SK-N-SH (cell line): ENCODE measurements at regions not wholly inside any gene's neighbourhood (a gene's known extent, or its start where the extent isn't known, plus 50 kb on each side); places are given as distances from the start of the nearest gene placed in this dataset.

Source experiments
- CTCF ChIA-PET: fragments of 300-600, 350-600 bp; formaldehyde crosslinking; extraction: SDS; loops from one replicate; lab custom pipeline; 2021; lab: Yijun Ruan, JAX
- POLR2A ChIA-PET: fragments of 350-600 bp; sonication (Branson Sonifier 250); formaldehyde crosslinking; extraction: SDS; loops from one replicate; lab custom pipeline; 2020; ENCODE audit warnings: antibody characterized with exemption, inconsistent platforms; lab: Yijun Ruan, JAX
- DNase-seq: peaks from one replicate; pipeline ENCODE4 v3.0.0; 2012
- H2AFZ ChIP-seq: fragments of 200-600 bp; sonication (generic); 2 replicates; pipeline ENCODE4 v1.8.1; 2016; ENCODE audit warnings: antibody characterized with exemption, mild to moderate bottlenecking, low read depth
- H3F3A ChIP-seq: fragments of 200-600 bp; sonication (generic); replicated peaks from 2 replicates; pipeline ENCODE3; 2016; ENCODE audit warnings: antibody characterized with exemption, mild to moderate bottlenecking; ENCODE audit not compliant: insufficient read depth
- H3K27ac ChIP-seq, 2 experiments: fragments of 200-500 bp in 1 of 2; fragments of 200-600 bp in 1 of 2; sonication (Bioruptor generic) in 1 of 2; sonication (generic), shearing (Covaris generic) in 1 of 2; 2 replicates each; pipeline versions ENCODE4 v1.5.1 to v1.6.1; 2014 to 2016; ENCODE audit warnings: low read depth in 2 of 2, inconsistent platforms in 1 of 2, low read length in 1 of 2, mild to moderate bottlenecking in 1 of 2, mixed read lengths in 1 of 2
- H3K27me3 ChIP-seq: fragments of 200-600 bp; sonication (generic), shearing (Covaris generic); 2 replicates; pipeline ENCODE4 v1.6.1; 2016; ENCODE audit warnings: mixed run types; ENCODE audit not compliant: insufficient read depth
- H3K36me3 ChIP-seq, 2 experiments: fragments of 200-500 bp in 1 of 2; fragments of 200-600 bp in 1 of 2; sonication (Bioruptor generic) in 1 of 2; sonication (generic) in 1 of 2; replicated peaks in 1 of 2; 2 replicates each; pipeline versions ENCODE3 to v1.5.1; 2014 to 2016; ENCODE audit warnings: low read length in 1 of 2, mild to moderate bottlenecking in 1 of 2; ENCODE audit not compliant: insufficient read depth in 2 of 2, control insufficient read depth in 1 of 2
- H3K4me1 ChIP-seq, 2 experiments: fragments of 200-500 bp in 1 of 2; fragments of 200-600 bp in 1 of 2; sonication (Bioruptor generic) in 1 of 2; sonication (generic), shearing (Covaris generic) in 1 of 2; 2 replicates each; pipeline versions ENCODE4 v1.5.1 to v1.6.1; 2014 to 2016; ENCODE audit warnings: low read depth in 1 of 2, low read length in 1 of 2, mixed run types in 1 of 2; ENCODE audit not compliant: insufficient read depth in 2 of 2, control insufficient read depth in 1 of 2
- H3K4me2 ChIP-seq: fragments of 200-600 bp; sonication (generic), shearing (Covaris generic); 2 replicates; pipeline ENCODE4 v1.6.1; 2017; ENCODE audit warnings: mixed run types
- H3K4me3 ChIP-seq, 2 experiments: fragments of 200-500 bp in 1 of 2; fragments of 200-600 bp in 1 of 2; sonication (Bioruptor generic) in 1 of 2; sonication (generic), shearing (Covaris generic) in 1 of 2; 2 replicates each; pipeline versions ENCODE4 v1.5.1 to v1.8.1; 2014 to 2016; ENCODE audit warnings: low read depth in 2 of 2, inconsistent platforms in 1 of 2, low read length in 1 of 2, mild to moderate bottlenecking in 1 of 2, mixed read lengths in 1 of 2, moderate library complexity in 1 of 2
- H3K79me2 ChIP-seq: fragments of 200-600 bp; sonication (generic); 2 replicates; pipeline ENCODE4 v1.8.1; 2017; ENCODE audit warnings: mild to moderate bottlenecking; ENCODE audit not compliant: insufficient read depth
- H3K9ac ChIP-seq: fragments of 200-600 bp; sonication (generic); 2 replicates; pipeline ENCODE4 v1.6.1; 2017; ENCODE audit warnings: mixed run types
- H3K9me2 ChIP-seq: fragments of 200-600 bp; sonication (generic); 2 replicates; pipeline ENCODE4 v1.6.1; 2017; ENCODE audit warnings: mixed run types
- H3K9me3 ChIP-seq: fragments of 200-600 bp; sonication (generic); 2 replicates; pipeline ENCODE4 v1.6.1; 2017; ENCODE audit warnings: mixed run types, mild to moderate bottlenecking, moderate library complexity
- H4K20me1 ChIP-seq: fragments of 200-600 bp; sonication (generic); 2 replicates; pipeline ENCODE4 v1.6.1; 2017; ENCODE audit warnings: mild to moderate bottlenecking, mixed run types; ENCODE audit not compliant: insufficient read depth
- ELF1 ChIP-seq: IDR thresholded peaks from 2 replicates; pipeline ENCODE4 v1.4.0; 2012
- EZH2phosphoT487 ChIP-seq: fragments of 200-600 bp; sonication (generic); IDR thresholded peaks from 2 replicates; pipeline ENCODE4 v1.6.1; 2017; ENCODE audit warnings: low read depth, mixed run types, mild to moderate bottlenecking, antibody characterized with exemption, moderate library complexity, borderline replicate concordance
- FOSL2 ChIP-seq: IDR thresholded peaks from 2 replicates; pipeline ENCODE4 v1.4.0; 2012; ENCODE audit warnings: low read depth, mild to moderate bottlenecking, moderate library complexity, borderline replicate concordance
- FOXJ3 ChIP-seq: sonication (generic); formaldehyde crosslinking; IDR thresholded peaks from 2 replicates; pipeline ENCODE4 v1.5.1; 2020; ENCODE audit warnings: mild to moderate bottlenecking, missing genetic modification reagents
- FOXM1 ChIP-seq: IDR thresholded peaks from 2 replicates; pipeline ENCODE4 v1.4.0; 2012; ENCODE audit warnings: low read depth, mild to moderate bottlenecking
- GABPA ChIP-seq: IDR thresholded peaks from 2 replicates; pipeline ENCODE4 v1.4.0; 2012; ENCODE audit warnings: low read depth, mild to moderate bottlenecking
- GATA2 ChIP-seq: sonication (generic); formaldehyde crosslinking; IDR thresholded peaks from 2 replicates; pipeline ENCODE4 v1.5.0; 2020; ENCODE audit warnings: mild to moderate bottlenecking, missing genetic modification reagents
- JUND ChIP-seq: IDR thresholded peaks from 2 replicates; pipeline ENCODE4 v1.4.0; 2012
- MEF2A ChIP-seq: IDR thresholded peaks from 2 replicates; pipeline ENCODE4 v1.4.0; 2012; ENCODE audit warnings: low read depth, borderline replicate concordance
- NRF1 ChIP-seq: IDR thresholded peaks from 2 replicates; pipeline ENCODE4 v1.6.1; 2012; ENCODE audit warnings: low read depth, mild to moderate bottlenecking, low read length
- PBX3 ChIP-seq: IDR thresholded peaks from 2 replicates; pipeline ENCODE4; 2012
- POLR2AphosphoS5 ChIP-seq: IDR thresholded peaks from 2 replicates; pipeline ENCODE4 v1.6.1; 2012; ENCODE audit warnings: low read depth, low read length
- RCOR1 ChIP-seq: fragments of 150-350 bp; IDR thresholded peaks from 2 replicates; pipeline ENCODE4 v1.6.1; 2017; ENCODE audit warnings: antibody characterized with exemption, low read length
- RFX5 ChIP-seq: IDR thresholded peaks from 2 replicates; pipeline ENCODE4 v1.6.1; 2012; ENCODE audit warnings: mild to moderate bottlenecking, improper control_type of control experiment, low read length
- RXRA ChIP-seq: IDR thresholded peaks from 2 replicates; pipeline ENCODE4 v1.4.0; 2012; ENCODE audit warnings: low read depth, mild to moderate bottlenecking, borderline replicate concordance
- SIN3A ChIP-seq: IDR thresholded peaks from 2 replicates; pipeline ENCODE4 v1.6.1; 2012; ENCODE audit warnings: low read depth, mild to moderate bottlenecking, low read length, moderate library complexity, borderline replicate concordance
- SMC3 ChIP-seq: IDR thresholded peaks from 2 replicates; pipeline ENCODE4 v1.6.1; 2012; ENCODE audit warnings: low read depth, low read length, improper control_type of control experiment
- TAF1 ChIP-seq: IDR thresholded peaks from 2 replicates; pipeline ENCODE4 v1.6.1; 2012; ENCODE audit warnings: low read depth, mild to moderate bottlenecking, low read length, moderate library complexity, borderline replicate concordance
- TCF12 ChIP-seq: IDR thresholded peaks from 2 replicates; pipeline ENCODE4 v1.4.0; 2012
- USF1 ChIP-seq: IDR thresholded peaks from 2 replicates; pipeline ENCODE4 v1.4.0; 2012; ENCODE audit warnings: low read depth, borderline replicate concordance
- YY1 ChIP-seq: IDR thresholded peaks from 2 replicates; pipeline ENCODE4 v1.4.0; 2012; ENCODE audit warnings: low read depth, mild to moderate bottlenecking
- WGBS: methylation state at CpG from one replicate; pipeline ENCODE4 v1.1.6; 2017; ENCODE audit warnings: low lambda C conversion rate; 5-methylcytosine and 5-hydroxymethylcytosine counted together
- TF ChIP-seq, protein P1 (sequence below): fragments of 200-600 bp; sonication (generic); IDR thresholded peaks from 2 replicates; pipeline ENCODE4 v1.6.1; 2017; ENCODE audit warnings: antibody characterized with exemption, mild to moderate bottlenecking, moderate library complexity
- TF ChIP-seq, protein P2 (sequence below): fragments of 150-350 bp; IDR thresholded peaks from 2 replicates; pipeline ENCODE4 v1.6.1; 2016; ENCODE audit warnings: mild to moderate bottlenecking, low read depth, low read length

DNA sequence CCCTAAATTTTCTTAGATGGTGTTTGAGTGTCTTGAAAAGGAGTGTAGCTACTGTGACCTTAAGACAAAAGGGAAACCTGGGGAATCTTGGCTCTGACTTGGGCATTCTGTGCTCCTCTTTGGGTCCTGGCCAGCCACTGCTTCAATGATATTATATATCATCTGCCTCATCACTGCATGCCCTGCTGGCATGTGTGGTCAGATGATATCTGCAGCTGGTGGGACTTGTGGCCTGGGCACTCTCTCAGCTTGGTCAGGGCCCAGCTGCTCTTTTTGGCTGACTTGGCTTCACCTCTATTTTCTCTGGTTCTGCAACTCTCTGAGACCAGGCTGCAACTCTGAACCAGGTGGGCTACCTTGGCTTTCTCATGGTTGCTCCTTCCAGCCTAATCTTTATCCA, 446.1 kb upstream of the RARB start:
- ChIA-PET POLR2A (no interaction called here), CTCF (no interaction called here)
- H3F3A ChIP-seq: no peaks in the 10 kb centered on the region
- no peaks in the 10 kb centered on the region for H3K9me3 ChIP-seq
- H3K4me2 ChIP-seq: no peak overlapping the region
- no peak overlapping the region for H2AFZ ChIP-seq
- H4K20me1 ChIP-seq: no peaks in the 10 kb centered on the region
- H3K79me2 ChIP-seq: no peaks in the 10 kb centered on the region
- DNase-seq: no peak
- no peak for TF ChIP-seq TAF1
- TF ChIP-seq USF1: no peak
- no peak for TF ChIP-seq PBX3
- TF ChIP-seq ELF1: no peak
- TF ChIP-seq TCF12: no peak
- no peak for TF ChIP-seq RFX5
- no peak for TF ChIP-seq GABPA
- no peak for TF ChIP-seq RXRA
- TF ChIP-seq SIN3A: no peak
- TF ChIP-seq, protein P1, sequence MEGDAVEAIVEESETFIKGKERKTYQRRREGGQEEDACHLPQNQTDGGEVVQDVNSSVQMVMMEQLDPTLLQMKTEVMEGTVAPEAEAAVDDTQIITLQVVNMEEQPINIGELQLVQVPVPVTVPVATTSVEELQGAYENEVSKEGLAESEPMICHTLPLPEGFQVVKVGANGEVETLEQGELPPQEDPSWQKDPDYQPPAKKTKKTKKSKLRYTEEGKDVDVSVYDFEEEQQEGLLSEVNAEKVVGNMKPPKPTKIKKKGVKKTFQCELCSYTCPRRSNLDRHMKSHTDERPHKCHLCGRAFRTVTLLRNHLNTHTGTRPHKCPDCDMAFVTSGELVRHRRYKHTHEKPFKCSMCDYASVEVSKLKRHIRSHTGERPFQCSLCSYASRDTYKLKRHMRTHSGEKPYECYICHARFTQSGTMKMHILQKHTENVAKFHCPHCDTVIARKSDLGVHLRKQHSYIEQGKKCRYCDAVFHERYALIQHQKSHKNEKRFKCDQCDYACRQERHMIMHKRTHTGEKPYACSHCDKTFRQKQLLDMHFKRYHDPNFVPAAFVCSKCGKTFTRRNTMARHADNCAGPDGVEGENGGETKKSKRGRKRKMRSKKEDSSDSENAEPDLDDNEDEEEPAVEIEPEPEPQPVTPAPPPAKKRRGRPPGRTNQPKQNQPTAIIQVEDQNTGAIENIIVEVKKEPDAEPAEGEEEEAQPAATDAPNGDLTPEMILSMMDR: no peak
- TF ChIP-seq, protein P2, sequence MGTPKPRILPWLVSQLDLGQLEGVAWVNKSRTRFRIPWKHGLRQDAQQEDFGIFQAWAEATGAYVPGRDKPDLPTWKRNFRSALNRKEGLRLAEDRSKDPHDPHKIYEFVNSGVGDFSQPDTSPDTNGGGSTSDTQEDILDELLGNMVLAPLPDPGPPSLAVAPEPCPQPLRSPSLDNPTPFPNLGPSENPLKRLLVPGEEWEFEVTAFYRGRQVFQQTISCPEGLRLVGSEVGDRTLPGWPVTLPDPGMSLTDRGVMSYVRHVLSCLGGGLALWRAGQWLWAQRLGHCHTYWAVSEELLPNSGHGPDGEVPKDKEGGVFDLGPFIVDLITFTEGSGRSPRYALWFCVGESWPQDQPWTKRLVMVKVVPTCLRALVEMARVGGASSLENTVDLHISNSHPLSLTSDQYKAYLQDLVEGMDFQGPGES: no peak
- TF ChIP-seq FOSL2: no peak
- H3K27me3 ChIP-seq: no peaks in the 10 kb centered on the region
- no peak overlapping the region for H3K9ac ChIP-seq
- no peaks in the 10 kb centered on the region for H3K36me3 ChIP-seq
- no peak overlapping the region for H3K27ac ChIP-seq
- H3K9me2 ChIP-seq: no peaks in the 10 kb centered on the region
- peaks cover 0 to 5% of the 10 kb centered on the region in 2 experiments; a peak in 2 of 4 replicates for H3K4me1 ChIP-seq
- H3K4me3 ChIP-seq: no peak overlapping the region

DNA sequence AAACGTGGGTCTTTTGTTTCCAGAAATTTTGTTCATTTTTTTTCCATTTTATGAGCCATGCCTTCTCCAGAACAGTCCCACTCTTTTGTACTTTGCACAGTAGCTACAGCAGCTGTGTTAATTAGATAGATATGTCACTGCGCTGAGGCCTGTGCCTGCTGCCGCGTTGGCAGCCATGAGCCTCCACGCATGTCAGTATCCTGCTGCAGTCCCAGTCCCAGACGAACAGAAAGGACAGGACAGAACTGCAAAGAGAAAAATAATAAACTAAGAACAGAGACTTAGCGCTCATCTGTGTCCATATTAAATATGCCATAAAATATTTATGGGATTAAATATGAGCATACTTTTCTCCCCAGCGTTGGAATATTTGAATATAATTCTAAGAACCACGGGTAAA, 442.4 kb upstream of the RARB start:
- DNase-seq: peak; percentile 28
- no peaks in the 10 kb centered on the region for H3K9me3 ChIP-seq
- H3K36me3 ChIP-seq: no peaks in the 10 kb centered on the region
- no peaks in the 10 kb centered on the region for H3F3A ChIP-seq
- no peak overlapping the region for H3K9ac ChIP-seq
- H2AFZ ChIP-seq: no peak overlapping the region
- no peaks in the 10 kb centered on the region for H3K9me2 ChIP-seq
- H3K4me2 ChIP-seq: no peak overlapping the region
- no peak overlapping the region for H3K4me3 ChIP-seq
- H3K4me1 ChIP-seq: peaks cover 0 to 5% of the 10 kb centered on the region in 2 experiments; a peak in 2 of 4 replicates
- no peaks in the 10 kb centered on the region for H4K20me1 ChIP-seq
- H3K27me3 ChIP-seq: no peaks in the 10 kb centered on the region
- POLR2A ChIA-PET: no interaction called here
- H3K79me2 ChIP-seq: no peaks in the 10 kb centered on the region
- 54% methylated on average over 9 of the region's 9 CpGs for WGBS
- no peak overlapping the region for H3K27ac ChIP-seq
- CTCF ChIA-PET: interaction anchor here (0.9 kb wide), 1 partner anchor 663 kb away, joined by 3 read pairs; no protein-coding TSS in a partner anchor
- TF ChIP-seq FOXM1: no peak
- TF ChIP-seq SMC3: no peak
- no peak for TF ChIP-seq SIN3A
- TF ChIP-seq NRF1: no peak
- no peak for TF ChIP-seq MEF2A
- no peak for TF ChIP-seq USF1
- no peak for TF ChIP-seq POLR2AphosphoS5
- TF ChIP-seq ELF1: no peak
- TF ChIP-seq GABPA: no peak
- no peak for TF ChIP-seq FOXJ3 (CRISPR knock-in tag)
- no peak for TF ChIP-seq YY1
- TF ChIP-seq RCOR1: no peak
- TF ChIP-seq, protein P1: no peak
- TF ChIP-seq GATA2: no peak
- TF ChIP-seq JUND: no peak
- TF ChIP-seq EZH2phosphoT487: no peak
